Astrocyte (in vitro differentiated cells and primary cell): ENCODE measurements at regions not wholly inside any gene's neighbourhood (a gene's known extent, or its start where the extent isn't known, plus 50 kb on each side); places are given as distances from the start of the nearest gene placed in this dataset.
"Not testable (repeated sequence)": the region's sequence is repeated elsewhere in the genome, so short reads cannot be mapped to it uniquely, and the experiment has no call there.

Experiments used
- DNase-seq: peaks from one replicate; pipeline ENCODE4 v3.0.0-alpha.2; 2010; ENCODE audit warnings: low read depth
- FAIRE-seq: peaks from 2 replicates; lab custom pipeline; 2011; peaks lifted over from hg19 to GRCh38; lab: Jason Lieb, UNC
- H2AFZ ChIP-seq: 2 replicates; pipeline ENCODE4 v1.6.0; 2012; ENCODE audit warnings: low read depth, low read length, inconsistent platforms
- H3K27ac ChIP-seq: 2 replicates; pipeline ENCODE4 v1.5.1; 2011; ENCODE audit warnings: low read depth, low read length, inconsistent platforms
- H3K27me3 ChIP-seq: 2 replicates; pipeline ENCODE4 v1.6.0; 2011; ENCODE audit warnings: low read length, inconsistent platforms; ENCODE audit not compliant: insufficient read depth
- H3K36me3 ChIP-seq: 2 replicates; pipeline ENCODE4 v1.5.1; 2011; ENCODE audit warnings: low read length, inconsistent platforms; ENCODE audit not compliant: insufficient read depth
- H3K4me1 ChIP-seq: 2 replicates; pipeline ENCODE4 v1.5.1; 2011; ENCODE audit warnings: low read length, inconsistent platforms; ENCODE audit not compliant: insufficient read depth
- H3K4me2 ChIP-seq: 2 replicates; pipeline ENCODE4 v1.6.0; 2012; ENCODE audit warnings: low read length, inconsistent platforms
- H3K4me3 ChIP-seq: 2 replicates; pipeline ENCODE4 v1.5.1; 2011; ENCODE audit warnings: low read depth, mild to moderate bottlenecking, low read length, inconsistent platforms; ENCODE audit not compliant: insufficient read depth
- H3K79me2 ChIP-seq: 2 replicates; pipeline ENCODE4 v1.6.0; 2012; ENCODE audit warnings: mild to moderate bottlenecking, low read length, inconsistent platforms; ENCODE audit not compliant: insufficient read depth
- H3K9ac ChIP-seq: 2 replicates; pipeline ENCODE4 v1.6.0; 2012; ENCODE audit warnings: mild to moderate bottlenecking, low read length, inconsistent platforms
- H3K9me3 ChIP-seq: 2 replicates; pipeline ENCODE4 v1.5.1; 2012; ENCODE audit warnings: low read depth, mild to moderate bottlenecking, low read length, inconsistent platforms; ENCODE audit not compliant: insufficient read depth
- H4K20me1 ChIP-seq: 2 replicates; pipeline ENCODE4 v1.6.0; 2012; ENCODE audit warnings: low read length, inconsistent platforms; ENCODE audit not compliant: insufficient read depth
- H3K27ac Mint-ChIP-seq: one replicate; pipeline ENCODE4 v1.8.0; 2021; ENCODE audit warnings: mild to moderate bottlenecking, mixed read lengths; ENCODE audit not compliant: unreplicated experiment
- H3K27me3 Mint-ChIP-seq: one replicate; pipeline ENCODE4 v1.8.0; 2021; ENCODE audit warnings: low read depth, mixed read lengths; ENCODE audit not compliant: unreplicated experiment
- H3K36me3 Mint-ChIP-seq: one replicate; pipeline ENCODE4 v1.8.0; 2021; ENCODE audit warnings: low read depth, mixed read lengths; ENCODE audit not compliant: unreplicated experiment
- H3K4me1 Mint-ChIP-seq: one replicate; pipeline ENCODE4 v1.8.0; 2021; ENCODE audit warnings: low read depth, mixed read lengths; ENCODE audit not compliant: unreplicated experiment
- H3K4me3 Mint-ChIP-seq: one replicate; pipeline ENCODE4 v1.8.0; 2021; ENCODE audit warnings: mild to moderate bottlenecking, moderate library complexity, mixed read lengths; ENCODE audit not compliant: unreplicated experiment
- H3K9me3 Mint-ChIP-seq: one replicate; pipeline ENCODE4 v1.8.0; 2021; ENCODE audit warnings: mild to moderate bottlenecking, mixed read lengths; ENCODE audit not compliant: unreplicated experiment
- CTCF ChIP-seq: IDR thresholded peaks from 2 replicates; pipeline ENCODE4 v1.5.1; 2011; ENCODE audit warnings: low read depth, mild to moderate bottlenecking, inconsistent platforms, low read length, moderate library complexity; ENCODE audit not compliant: insufficient read depth
- EZH2 ChIP-seq: IDR thresholded peaks from 2 replicates; pipeline ENCODE4 v1.6.1; 2012; ENCODE audit warnings: mild to moderate bottlenecking, low read length, inconsistent platforms; ENCODE audit not compliant: insufficient read depth

- Histone ChIP-seq H3K27me3 (no peaks in the 10 kb centered on the region), H4K20me1 (no peaks in the 10 kb centered on the region), H3K36me3 (no peaks in the 10 kb centered on the region), H3K9ac (no peak overlapping the region), H3K9me3 (no peaks in the 10 kb centered on the region), H3K4me2 (no peak overlapping the region), H2AFZ (no peak overlapping the region), H3K27ac (no peak overlapping the region), H3K4me3 (no peak overlapping the region), H3K4me1 (peaks cover 13% of the 10 kb centered on the region), H3K79me2 (no peaks in the 10 kb centered on the region)
- no peak for DNase-seq
- Mint-ChIP-seq H3K27me3 (no peaks in the 10 kb centered on the region), H3K4me3 (no peak overlapping the region), H3K4me1 (peaks cover 26% of the 10 kb centered on the region), H3K27ac (no peak overlapping the region), H3K9me3 (no peaks in the 10 kb centered on the region), H3K36me3 (no peaks in the 10 kb centered on the region)
- TF ChIP-seq EZH2: no peak
- no peak for TF ChIP-seq CTCF
- FAIRE-seq: no peak
These were observed 60.9 kb upstream of the S1PR1 start for GRCh38 chr1:101175886-101176285.

GRCh38 chr1:101175466-101175865 lies 61.4 kb upstream of the S1PR1 start:
- DNase-seq: no peak
- peak overlapping the region; percentile 97 for H3K27ac Mint-ChIP-seq
- Histone ChIP-seq H3K27me3 (no peaks in the 10 kb centered on the region), H3K4me2 (no peak overlapping the region), H4K20me1 (no peaks in the 10 kb centered on the region), H3K36me3 (no peaks in the 10 kb centered on the region), H3K9ac (no peak overlapping the region), H3K9me3 (no peaks in the 10 kb centered on the region), H3K4me1 (peaks cover 13% of the 10 kb centered on the region), H3K27ac (peak overlapping the region; percentile 78), H2AFZ (no peak overlapping the region), H3K79me2 (no peaks in the 10 kb centered on the region), H3K4me3 (no peak overlapping the region)
- no peak for TF ChIP-seq CTCF
- TF ChIP-seq EZH2: no peak
- no peaks in the 10 kb centered on the region for H3K36me3 Mint-ChIP-seq
- H3K4me3 Mint-ChIP-seq: no peak overlapping the region
- H3K9me3 Mint-ChIP-seq: no peaks in the 10 kb centered on the region
- peaks cover 26% of the 10 kb centered on the region for H3K4me1 Mint-ChIP-seq
- H3K27me3 Mint-ChIP-seq: no peaks in the 10 kb centered on the region
- FAIRE-seq: no peak

- FAIRE-seq: peak; percentile 97
These were observed 62.1 kb upstream of the S1PR1 start for GRCh38 chr1:101174722-101175121.

GRCh38 chr1:101174298-101174697 lies 62.5 kb upstream of the S1PR1 start:
- H3K36me3 Mint-ChIP-seq, H4K20me1 ChIP-seq, H3K27me3 ChIP-seq, DNase-seq, FAIRE-seq, H2AFZ ChIP-seq, H3K9me3 ChIP-seq, H3K27me3 Mint-ChIP-seq, H3K9ac ChIP-seq, H3K9me3 Mint-ChIP-seq, H3K79me2 ChIP-seq, H3K4me3 Mint-ChIP-seq, H3K36me3 ChIP-seq: not testable (repeated sequence)
- H3K4me1 Mint-ChIP-seq: peaks cover 25% of the 10 kb centered on the region
- H3K4me3 ChIP-seq: peak overlapping the region; percentile 1
- peaks cover 13% of the 10 kb centered on the region for H3K4me1 ChIP-seq
- H3K27ac Mint-ChIP-seq: peak overlapping the region; percentile 97
- H3K27ac ChIP-seq: peak overlapping the region; percentile 24
- peak overlapping the region; percentile 64 for H3K4me2 ChIP-seq

More at GRCh38 chr1:101174722-101175121, 62.1 kb upstream of the S1PR1 start:
- Histone ChIP-seq H3K79me2 (no peaks in the 10 kb centered on the region), H2AFZ (no peak overlapping the region), H3K27me3 (no peaks in the 10 kb centered on the region), H3K27ac (peak overlapping the region; percentile 78), H4K20me1 (no peaks in the 10 kb centered on the region), H3K4me1 (peaks cover 13% of the 10 kb centered on the region), H3K9ac (no peak overlapping the region), H3K36me3 (no peaks in the 10 kb centered on the region), H3K9me3 (no peaks in the 10 kb centered on the region), H3K4me3 (peak overlapping the region; percentile 1), H3K4me2 (peak overlapping the region; percentile 64)
- H3K9me3 Mint-ChIP-seq: no peaks in the 10 kb centered on the region
- peak; percentile 88 for DNase-seq
- no peaks in the 10 kb centered on the region for H3K36me3 Mint-ChIP-seq
- peak overlapping the region; percentile 97 for H3K27ac Mint-ChIP-seq
- H3K4me3 Mint-ChIP-seq: no peak overlapping the region
- peaks cover 26% of the 10 kb centered on the region for H3K4me1 Mint-ChIP-seq
- no peaks in the 10 kb centered on the region for H3K27me3 Mint-ChIP-seq
- no peak for TF ChIP-seq CTCF
- no peak for TF ChIP-seq EZH2
